ENCODE measurements at regions not wholly inside any gene's neighbourhood (a gene's known extent, or its start where the extent isn't known, plus 50 kb on each side); places are given as distances from the start of the nearest gene placed in this dataset.

DNA sequence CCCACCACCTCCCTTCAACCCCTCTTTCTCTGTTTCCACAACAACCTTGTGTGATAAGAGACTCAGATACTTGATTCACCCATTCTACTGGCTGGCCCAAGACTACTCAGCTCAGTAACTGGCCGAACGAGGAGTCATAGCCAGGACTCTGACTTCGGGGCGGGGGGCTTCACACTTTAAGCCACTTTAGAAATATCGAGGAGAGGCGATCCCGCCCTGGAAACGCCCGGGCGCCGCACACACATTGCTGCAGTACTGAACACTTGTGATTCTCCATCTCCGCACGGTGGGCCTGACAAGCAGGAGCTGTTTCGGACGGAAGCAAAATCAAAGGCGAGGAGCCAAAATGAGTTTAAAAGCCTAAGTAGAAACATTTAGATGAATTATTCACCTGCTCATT is 182.1 kb downstream of the NPHP4 start:
- Histone ChIP-seq H3K9ac (ENCODE audit: insufficient read depth, low read length) (no peak overlapping the region), H3K4me3 (replicated peaks in 1 of 4; ENCODE audit: control extremely low read depth in 1 of 4, insufficient read depth in 1 of 4, low read depth in 3 of 4, low read length in 4 of 4) (no peak overlapping the region), H3K4me2 (ENCODE audit: extremely low read depth, insufficient read depth, low read length) (no peak overlapping the region), H3K9me3 (ENCODE audit: control insufficient read depth, insufficient read depth, low read depth, low read length) (peaks cover 5% of the 10 kb centered on the region), H3K79me2 (ENCODE audit: control insufficient read depth, insufficient read depth, low read length) (no peaks in the 10 kb centered on the region), H3K4me1 (ENCODE audit: control insufficient read depth, extremely low read depth, insufficient read depth, low read length) (no peaks in the 10 kb centered on the region), H3K27ac (ENCODE audit: insufficient read depth, low read length) (no peak overlapping the region), H3K36me3 (ENCODE audit: control insufficient read depth, insufficient read depth, low read length) (no peaks in the 10 kb centered on the region), H3K27me3 (ENCODE audit: control insufficient read depth, insufficient read depth, low read length) (no peaks in the 10 kb centered on the region), H2AFZ (ENCODE audit: low read length) (no peak overlapping the region), H4K20me1 (ENCODE audit: control insufficient read depth, extremely low read depth, insufficient read depth, low read length) (no peaks in the 10 kb centered on the region)
- DNase-seq (ENCODE audit: low read depth in 2 of 2), result no peak
- TF ChIP-seq, protein P1, sequence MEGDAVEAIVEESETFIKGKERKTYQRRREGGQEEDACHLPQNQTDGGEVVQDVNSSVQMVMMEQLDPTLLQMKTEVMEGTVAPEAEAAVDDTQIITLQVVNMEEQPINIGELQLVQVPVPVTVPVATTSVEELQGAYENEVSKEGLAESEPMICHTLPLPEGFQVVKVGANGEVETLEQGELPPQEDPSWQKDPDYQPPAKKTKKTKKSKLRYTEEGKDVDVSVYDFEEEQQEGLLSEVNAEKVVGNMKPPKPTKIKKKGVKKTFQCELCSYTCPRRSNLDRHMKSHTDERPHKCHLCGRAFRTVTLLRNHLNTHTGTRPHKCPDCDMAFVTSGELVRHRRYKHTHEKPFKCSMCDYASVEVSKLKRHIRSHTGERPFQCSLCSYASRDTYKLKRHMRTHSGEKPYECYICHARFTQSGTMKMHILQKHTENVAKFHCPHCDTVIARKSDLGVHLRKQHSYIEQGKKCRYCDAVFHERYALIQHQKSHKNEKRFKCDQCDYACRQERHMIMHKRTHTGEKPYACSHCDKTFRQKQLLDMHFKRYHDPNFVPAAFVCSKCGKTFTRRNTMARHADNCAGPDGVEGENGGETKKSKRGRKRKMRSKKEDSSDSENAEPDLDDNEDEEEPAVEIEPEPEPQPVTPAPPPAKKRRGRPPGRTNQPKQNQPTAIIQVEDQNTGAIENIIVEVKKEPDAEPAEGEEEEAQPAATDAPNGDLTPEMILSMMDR (conservative IDR thresholded peaks at IDR 0.05 in 1 of 2, IDR thresholded peaks at IDR 0.05 in 1 of 2; ENCODE audit: low read depth in 1 of 2, low read length in 2 of 2), result no peak
- TF ChIP-seq EZH2 (IDR thresholded peaks at IDR 0.05; ENCODE audit: low read length, missing control alignments), result no peak

DNA sequence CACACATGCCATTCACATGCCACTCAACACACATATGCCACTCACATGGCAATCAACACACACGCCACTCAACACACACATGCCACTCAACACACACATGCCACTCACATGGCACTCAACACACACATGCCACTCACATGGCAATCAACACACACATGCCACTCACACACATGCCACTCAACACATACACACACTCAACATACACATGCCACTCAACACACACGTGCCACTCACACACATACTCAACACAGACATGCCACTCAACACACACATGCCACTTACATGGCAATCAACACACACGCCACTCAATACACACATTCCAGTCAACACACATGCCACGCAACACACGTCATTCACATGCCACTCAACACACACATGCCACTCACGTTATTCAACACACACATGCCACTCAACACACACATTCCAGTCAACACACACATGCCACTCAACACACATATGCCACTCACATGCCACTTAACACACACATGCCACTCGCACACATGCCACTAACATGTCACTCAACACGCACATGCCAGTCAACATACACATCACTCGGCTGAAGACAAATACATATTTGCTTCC is 182.9 kb downstream of the NPHP4 start:
- Histone ChIP-seq H2AFZ (ENCODE audit: low read length) (no peak overlapping the region), H4K20me1 (ENCODE audit: control insufficient read depth, extremely low read depth, insufficient read depth, low read length) (no peaks in the 10 kb centered on the region), H3K27me3 (ENCODE audit: control insufficient read depth, insufficient read depth, low read length) (no peaks in the 10 kb centered on the region), H3K4me1 (ENCODE audit: control insufficient read depth, extremely low read depth, insufficient read depth, low read length) (no peaks in the 10 kb centered on the region), H3K9me3 (ENCODE audit: control insufficient read depth, insufficient read depth, low read depth, low read length) (peaks cover 5% of the 10 kb centered on the region), H3K36me3 (ENCODE audit: control insufficient read depth, insufficient read depth, low read length) (no peaks in the 10 kb centered on the region), H3K4me2 (ENCODE audit: extremely low read depth, insufficient read depth, low read length) (no peak overlapping the region), H3K79me2 (ENCODE audit: control insufficient read depth, insufficient read depth, low read length) (no peaks in the 10 kb centered on the region), H3K9ac (ENCODE audit: insufficient read depth, low read length) (no peak overlapping the region), H3K4me3 (replicated peaks in 1 of 4; ENCODE audit: control extremely low read depth in 1 of 4, insufficient read depth in 1 of 4, low read depth in 3 of 4, low read length in 4 of 4) (no peak overlapping the region), H3K27ac (ENCODE audit: insufficient read depth, low read length) (no peak overlapping the region)
- DNase-seq (ENCODE audit: low read depth in 2 of 2), result no peak
- TF ChIP-seq, protein P1 (conservative IDR thresholded peaks at IDR 0.05 in 1 of 2, IDR thresholded peaks at IDR 0.05 in 1 of 2; ENCODE audit: low read depth in 1 of 2, low read length in 2 of 2), result no peak
- TF ChIP-seq EZH2 (IDR thresholded peaks at IDR 0.05; ENCODE audit: low read length, missing control alignments), result no peak

DNA sequence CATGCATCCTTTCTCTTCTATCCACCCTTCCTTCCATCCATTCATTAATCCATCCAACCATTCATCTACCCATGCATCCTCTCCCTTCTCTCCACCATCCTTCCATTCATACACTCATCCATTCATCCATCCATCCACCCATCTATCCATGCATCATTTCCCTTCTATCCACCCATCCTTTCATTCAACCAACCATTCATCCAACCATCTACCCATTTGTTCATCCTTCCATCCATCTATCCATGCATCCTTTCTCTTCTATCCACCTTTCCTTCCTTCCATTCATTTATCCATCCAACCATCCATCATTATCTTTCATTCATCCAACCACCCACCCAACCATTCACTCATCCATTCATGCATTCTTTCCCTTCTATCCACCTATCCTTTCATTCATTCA is 188.4 kb downstream of the NPHP4 start:
- no peak for DNase-seq (ENCODE audit: low read depth in 2 of 2)
- Histone ChIP-seq H3K9me3 (ENCODE audit: control insufficient read depth, insufficient read depth, low read depth, low read length) (peaks cover 3% of the 10 kb centered on the region), H3K27me3 (ENCODE audit: control insufficient read depth, insufficient read depth, low read length) (no peaks in the 10 kb centered on the region), H3K79me2 (ENCODE audit: control insufficient read depth, insufficient read depth, low read length) (no peaks in the 10 kb centered on the region), H3K4me1 (ENCODE audit: control insufficient read depth, extremely low read depth, insufficient read depth, low read length) (no peaks in the 10 kb centered on the region), H3K27ac (ENCODE audit: insufficient read depth, low read length) (no peak overlapping the region), H3K4me3 (replicated peaks in 1 of 4; ENCODE audit: control extremely low read depth in 1 of 4, insufficient read depth in 1 of 4, low read depth in 3 of 4, low read length in 4 of 4) (no peak overlapping the region), H2AFZ (ENCODE audit: low read length) (no peak overlapping the region), H4K20me1 (ENCODE audit: control insufficient read depth, extremely low read depth, insufficient read depth, low read length) (no peaks in the 10 kb centered on the region), H3K36me3 (ENCODE audit: control insufficient read depth, insufficient read depth, low read length) (no peaks in the 10 kb centered on the region), H3K9ac (ENCODE audit: insufficient read depth, low read length) (no peak overlapping the region), H3K4me2 (ENCODE audit: extremely low read depth, insufficient read depth, low read length) (no peak overlapping the region)
- TF ChIP-seq, protein P1 (conservative IDR thresholded peaks at IDR 0.05 in 1 of 2, IDR thresholded peaks at IDR 0.05 in 1 of 2; ENCODE audit: low read depth in 1 of 2, low read length in 2 of 2), result no peak
- TF ChIP-seq EZH2 (IDR thresholded peaks at IDR 0.05; ENCODE audit: low read length, missing control alignments), result no peak

Data from fibroblast of lung (primary cell).